Neural progenitor cell (in vitro differentiated cells): ENCODE measurements at regions not wholly inside any gene's neighbourhood (a gene's known extent, or its start where the extent isn't known, plus 50 kb on each side); places are given as distances from the start of the nearest gene placed in this dataset.

Experiments
- DNase-seq: peaks from one replicate; pipeline ENCODE4 v3.0.0-alpha.2; 2016; ENCODE audit warnings: low spot score
- H2AFZ ChIP-seq: fragments of 200-600 bp; sonication (generic); replicated peaks from 2 replicates; pipeline ENCODE4 v1.6.1; 2016; ENCODE audit warnings: antibody characterized with exemption
- H3F3A ChIP-seq: fragments of 200-600 bp; sonication (generic); 2 replicates; pipeline ENCODE4 v1.6.1; 2016; ENCODE audit warnings: antibody characterized with exemption, low read depth
- H3K27ac ChIP-seq: fragments of 200-600 bp; sonication (generic); 2 replicates; pipeline ENCODE4 v1.5.1; 2016; ENCODE audit warnings: mild to moderate bottlenecking
- H3K27me3 ChIP-seq: fragments of 200-600 bp; sonication (generic); 2 replicates; pipeline ENCODE4 v1.6.1; 2016; ENCODE audit warnings: mild to moderate bottlenecking, moderate library complexity
- H3K36me3 ChIP-seq: fragments of 200-600 bp; sonication (generic); 2 replicates; pipeline ENCODE4 v1.5.1; 2016
- H3K4me1 ChIP-seq: fragments of 200-600 bp; sonication (generic); 2 replicates; pipeline ENCODE4 v1.6.1; 2016; ENCODE audit warnings: mixed run types
- H3K4me2 ChIP-seq: fragments of 200-600 bp; sonication (generic); 2 replicates; pipeline ENCODE4 v1.6.1; 2016
- H3K4me3 ChIP-seq: fragments of 200-600 bp; sonication (generic); 2 replicates; pipeline ENCODE4 v1.5.1; 2016
- H3K79me2 ChIP-seq: fragments of 200-600 bp; sonication (generic); 2 replicates; pipeline ENCODE4 v1.6.1; 2016; ENCODE audit warnings: low read depth
- H3K9ac ChIP-seq: fragments of 200-600 bp; sonication (generic); 2 replicates; pipeline ENCODE4 v1.6.1; 2016
- H3K9me3 ChIP-seq: fragments of 200-600 bp; sonication (generic); 2 replicates; pipeline ENCODE4 v1.5.1; 2016; ENCODE audit warnings: low read depth
- H4K20me1 ChIP-seq: fragments of 200-600 bp; sonication (generic); 2 replicates; pipeline ENCODE4 v1.6.1; 2016; ENCODE audit warnings: low read depth
- H3K27ac Mint-ChIP-seq: 3 replicates; pipeline ENCODE4 v1.8.0; 2021; ENCODE audit warnings: mixed read lengths
- H3K27me3 Mint-ChIP-seq: 2 replicates; pipeline ENCODE4 v1.8.0; 2022; ENCODE audit warnings: low read depth, mild to moderate bottlenecking, inconsistent platforms, moderate library complexity, mixed read lengths; ENCODE audit not compliant: insufficient read depth
- H3K36me3 Mint-ChIP-seq: 3 replicates; pipeline ENCODE4 v1.8.0; 2021; ENCODE audit warnings: mixed read lengths
- H3K4me1 Mint-ChIP-seq: 3 replicates; pipeline ENCODE4 v1.8.0; 2021; ENCODE audit warnings: mixed read lengths
- H3K4me3 Mint-ChIP-seq: 3 replicates; pipeline ENCODE4 v1.8.0; 2021; ENCODE audit warnings: mild to moderate bottlenecking, moderate library complexity, mixed read lengths
- H3K9me3 Mint-ChIP-seq: 3 replicates; pipeline ENCODE4 v1.8.0; 2020; ENCODE audit warnings: mixed read lengths
- EZH2 ChIP-seq: fragments of 200-600 bp; sonication (generic); IDR thresholded peaks from 2 replicates; pipeline ENCODE4 v1.6.1; 2017; ENCODE audit warnings: antibody characterized with exemption, mild to moderate bottlenecking, moderate library complexity
- EZH2phosphoT487 ChIP-seq: fragments of 200-600 bp; sonication (generic); IDR thresholded peaks from 2 replicates; pipeline ENCODE4 v1.6.1; 2017; ENCODE audit warnings: antibody characterized with exemption
- TF ChIP-seq, protein P1 (sequence below): fragments of 200-600 bp; sonication (generic); IDR thresholded peaks from 2 replicates; pipeline ENCODE4 v1.5.1; 2017; ENCODE audit warnings: antibody characterized with exemption, mild to moderate bottlenecking

DNA sequence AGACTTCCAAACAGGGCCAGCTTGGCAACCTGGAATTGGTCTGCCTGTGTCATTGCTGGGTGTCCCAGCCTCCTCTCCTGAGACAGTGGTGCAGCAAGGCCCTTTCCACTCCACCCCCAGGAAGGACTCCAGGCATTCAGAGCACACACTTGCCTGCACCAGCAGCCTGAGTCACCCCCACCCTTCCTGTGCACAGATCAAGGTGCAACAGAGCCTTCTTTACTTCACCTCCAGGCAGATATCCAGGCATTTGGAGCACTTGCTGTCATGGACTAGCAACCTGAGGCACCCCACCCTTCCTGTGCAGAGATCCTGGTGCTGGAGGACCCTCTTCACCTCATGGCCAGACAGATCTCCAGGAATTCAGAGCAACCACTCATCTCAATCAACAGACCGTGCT is 135.8 kb downstream of the GASK1B start:
- Histone ChIP-seq H3K27ac (no peak overlapping the region), H3K4me3 (no peak overlapping the region), H3K9ac (no peak overlapping the region), H3K36me3 (no peaks in the 10 kb centered on the region), H3K79me2 (no peaks in the 10 kb centered on the region), H2AFZ (no peak overlapping the region), H3K27me3 (no peaks in the 10 kb centered on the region), H3K9me3 (no peaks in the 10 kb centered on the region), H3K4me1 (no peaks in the 10 kb centered on the region), H3F3A (no peaks in the 10 kb centered on the region), H4K20me1 (no peaks in the 10 kb centered on the region), H3K4me2 (no peak overlapping the region)
- no peak for DNase-seq
- H3K27ac Mint-ChIP-seq: no peak overlapping the region
- H3K27me3 Mint-ChIP-seq: peaks cover 3% of the 10 kb centered on the region
- H3K4me3 Mint-ChIP-seq: no peak overlapping the region
- H3K9me3 Mint-ChIP-seq: peaks cover 25% of the 10 kb centered on the region
- TF ChIP-seq EZH2 (no peak), EZH2phosphoT487 (no peak)
- TF ChIP-seq, protein P1, sequence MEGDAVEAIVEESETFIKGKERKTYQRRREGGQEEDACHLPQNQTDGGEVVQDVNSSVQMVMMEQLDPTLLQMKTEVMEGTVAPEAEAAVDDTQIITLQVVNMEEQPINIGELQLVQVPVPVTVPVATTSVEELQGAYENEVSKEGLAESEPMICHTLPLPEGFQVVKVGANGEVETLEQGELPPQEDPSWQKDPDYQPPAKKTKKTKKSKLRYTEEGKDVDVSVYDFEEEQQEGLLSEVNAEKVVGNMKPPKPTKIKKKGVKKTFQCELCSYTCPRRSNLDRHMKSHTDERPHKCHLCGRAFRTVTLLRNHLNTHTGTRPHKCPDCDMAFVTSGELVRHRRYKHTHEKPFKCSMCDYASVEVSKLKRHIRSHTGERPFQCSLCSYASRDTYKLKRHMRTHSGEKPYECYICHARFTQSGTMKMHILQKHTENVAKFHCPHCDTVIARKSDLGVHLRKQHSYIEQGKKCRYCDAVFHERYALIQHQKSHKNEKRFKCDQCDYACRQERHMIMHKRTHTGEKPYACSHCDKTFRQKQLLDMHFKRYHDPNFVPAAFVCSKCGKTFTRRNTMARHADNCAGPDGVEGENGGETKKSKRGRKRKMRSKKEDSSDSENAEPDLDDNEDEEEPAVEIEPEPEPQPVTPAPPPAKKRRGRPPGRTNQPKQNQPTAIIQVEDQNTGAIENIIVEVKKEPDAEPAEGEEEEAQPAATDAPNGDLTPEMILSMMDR: no peak
- H3K36me3 Mint-ChIP-seq: peaks cover 3% of the 10 kb centered on the region
- H3K4me1 Mint-ChIP-seq: no peaks in the 10 kb centered on the region

DNA sequence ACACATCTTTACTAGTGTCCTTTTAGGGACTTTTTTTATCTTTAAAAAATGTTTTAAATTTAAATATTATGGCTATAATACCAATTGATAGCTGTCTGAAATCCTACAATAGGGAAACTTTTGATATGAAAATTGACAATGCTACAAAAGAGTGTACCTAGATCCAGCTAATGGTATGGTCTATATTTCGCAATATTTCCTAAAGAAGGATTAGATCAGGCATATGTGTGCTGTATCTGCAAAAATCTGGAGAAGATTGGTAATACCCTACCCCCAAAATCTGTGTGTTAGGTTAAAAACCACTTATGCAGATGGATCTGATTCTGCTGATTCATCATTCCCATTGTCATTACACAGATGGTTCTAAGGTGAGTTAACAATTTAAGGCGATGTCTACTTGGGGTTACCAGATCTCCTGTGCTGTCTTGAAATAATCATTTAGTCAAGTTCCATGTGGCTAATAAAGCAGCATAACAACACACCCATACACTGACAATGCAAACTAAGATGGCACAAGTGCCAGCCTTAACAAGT is 137.1 kb downstream of the GASK1B start:
- Mint-ChIP-seq H3K4me1 (no peaks in the 10 kb centered on the region), H3K36me3 (peaks cover 2% of the 10 kb centered on the region), H3K27ac (no peak overlapping the region), H3K9me3 (peaks cover 22% of the 10 kb centered on the region), H3K27me3 (peaks cover 3% of the 10 kb centered on the region), H3K4me3 (no peak overlapping the region)
- TF ChIP-seq EZH2 (no peak), EZH2phosphoT487 (no peak)
- TF ChIP-seq, protein P1: no peak
- H4K20me1 ChIP-seq: no peaks in the 10 kb centered on the region
- H3K4me1 ChIP-seq: no peaks in the 10 kb centered on the region
- H3K27me3 ChIP-seq: no peaks in the 10 kb centered on the region
- DNase-seq: no peak
- no peaks in the 10 kb centered on the region for H3K9me3 ChIP-seq
- no peaks in the 10 kb centered on the region for H3F3A ChIP-seq
- H3K27ac ChIP-seq: no peak overlapping the region
- no peak overlapping the region for H3K4me2 ChIP-seq
- no peak overlapping the region for H2AFZ ChIP-seq
- H3K79me2 ChIP-seq: no peaks in the 10 kb centered on the region
- no peaks in the 10 kb centered on the region for H3K36me3 ChIP-seq
- no peak overlapping the region for H3K4me3 ChIP-seq
- no peak overlapping the region for H3K9ac ChIP-seq

DNA sequence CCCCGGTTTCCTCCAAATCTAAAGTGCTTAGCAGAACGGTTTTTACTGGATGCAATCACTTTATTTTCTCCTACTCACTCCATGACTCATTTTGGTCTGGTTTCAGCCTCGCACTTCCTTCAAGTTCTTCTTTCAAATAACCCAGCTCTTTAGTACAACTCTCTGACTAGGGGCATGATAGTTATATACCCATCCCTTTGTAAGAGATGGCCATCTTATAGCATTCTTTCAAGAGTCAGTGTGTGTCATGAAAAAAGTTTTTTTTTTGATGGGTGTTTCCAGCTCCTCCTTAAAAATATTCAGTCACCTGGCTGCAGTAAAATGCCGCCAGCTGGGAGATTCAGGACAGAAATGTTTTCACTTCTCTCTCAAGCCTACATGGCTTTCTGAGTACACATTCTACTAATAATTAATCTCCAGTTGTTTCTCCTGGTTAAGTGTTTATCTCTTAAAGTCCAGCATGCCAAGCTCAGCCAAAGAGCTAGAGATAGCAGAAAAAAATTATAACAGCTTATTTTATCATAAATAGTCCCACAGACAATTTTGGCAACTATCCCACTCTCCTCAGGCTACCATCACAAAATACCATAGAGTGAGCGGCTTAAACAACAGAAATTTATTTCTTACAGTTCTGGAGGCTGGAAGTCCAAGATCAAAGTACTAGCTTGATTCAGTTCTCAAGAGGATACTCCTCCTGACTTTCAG is 139.3 kb downstream of the GASK1B start:
- Mint-ChIP-seq H3K4me3 (no peak overlapping the region), H3K36me3 (no peaks in the 10 kb centered on the region), H3K9me3 (peaks cover 12% of the 10 kb centered on the region), H3K27ac (no peak overlapping the region), H3K4me1 (no peaks in the 10 kb centered on the region), H3K27me3 (peaks cover 3% of the 10 kb centered on the region)
- Histone ChIP-seq H4K20me1 (no peaks in the 10 kb centered on the region), H3K27me3 (no peaks in the 10 kb centered on the region), H2AFZ (no peak overlapping the region), H3K27ac (no peak overlapping the region), H3K4me2 (no peak overlapping the region), H3K36me3 (no peaks in the 10 kb centered on the region), H3K4me1 (no peaks in the 10 kb centered on the region), H3K79me2 (no peaks in the 10 kb centered on the region), H3K9me3 (no peaks in the 10 kb centered on the region), H3K9ac (no peak overlapping the region), H3K4me3 (no peak overlapping the region), H3F3A (no peaks in the 10 kb centered on the region)
- DNase-seq: no peak
- TF ChIP-seq EZH2 (no peak), EZH2phosphoT487 (no peak)
- TF ChIP-seq, protein P1: no peak
